MV-4-11 (cell line): ENCODE measurements at regions not wholly inside any gene's neighbourhood (a gene's known extent, or its start where the extent isn't known, plus 50 kb on each side); places are given as distances from the start of the nearest gene placed in this dataset.
"Not testable (repeated sequence)": the region's sequence is repeated elsewhere in the genome, so short reads cannot be mapped to it uniquely, and the experiment has no call there.

Source experiments
- DNase-seq: peaks from one replicate; lab custom pipeline; 2025; lab: John Stamatoyannopoulos, UW

DNA sequence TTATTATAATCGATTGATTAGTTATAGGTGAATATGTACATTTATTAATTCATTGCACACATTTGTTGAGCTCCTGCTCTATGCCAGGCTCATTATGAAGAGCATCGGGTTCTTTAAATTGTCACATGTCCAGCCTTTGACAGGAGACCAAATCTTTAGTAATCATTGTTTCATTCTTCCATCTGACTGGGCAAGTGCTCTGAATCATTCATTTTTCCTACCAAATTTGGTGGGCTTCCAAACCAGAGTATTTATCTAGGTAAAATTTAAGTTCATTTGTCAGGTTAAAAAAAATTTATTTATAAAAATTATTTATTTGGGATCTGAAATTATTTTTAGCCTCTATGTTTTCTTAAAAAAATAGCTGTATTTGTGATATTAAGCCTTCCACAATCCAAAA lies 404.9 kb upstream of the MMS22L start:
- DNase-seq = no peak

DNA sequence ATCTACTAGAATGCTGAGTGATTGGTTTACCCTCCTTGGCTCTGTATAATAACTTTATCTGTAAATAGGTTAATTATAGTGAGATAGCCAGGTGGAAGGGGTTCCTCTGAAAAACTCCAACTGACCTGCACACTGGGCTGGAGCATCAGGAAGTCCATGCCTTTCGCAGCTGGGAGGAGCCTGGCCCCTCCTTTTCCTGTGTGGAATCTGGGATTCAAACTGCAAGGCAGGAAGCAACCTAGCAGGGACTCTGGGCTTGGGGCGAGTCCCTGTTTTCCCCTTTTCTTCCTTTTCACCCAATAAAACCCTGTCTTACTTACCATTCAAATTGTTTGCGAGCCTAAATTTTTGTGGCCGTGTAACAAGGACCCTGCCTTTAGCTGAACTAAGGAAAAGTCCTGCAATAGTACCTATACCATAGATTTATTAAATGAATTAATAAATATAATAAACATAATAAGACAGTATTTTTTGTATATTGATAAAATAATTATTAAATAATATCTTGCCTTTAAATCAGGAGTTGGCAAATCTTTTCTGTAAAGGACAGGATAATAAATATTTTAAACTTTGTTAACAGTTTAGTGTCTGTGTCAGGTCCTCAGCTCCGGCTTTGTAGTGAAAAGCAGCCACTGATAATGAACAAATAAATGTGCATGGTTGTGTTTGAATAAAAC lies 406.2 kb upstream of the MMS22L start:
- DNase-seq = no peak

DNA sequence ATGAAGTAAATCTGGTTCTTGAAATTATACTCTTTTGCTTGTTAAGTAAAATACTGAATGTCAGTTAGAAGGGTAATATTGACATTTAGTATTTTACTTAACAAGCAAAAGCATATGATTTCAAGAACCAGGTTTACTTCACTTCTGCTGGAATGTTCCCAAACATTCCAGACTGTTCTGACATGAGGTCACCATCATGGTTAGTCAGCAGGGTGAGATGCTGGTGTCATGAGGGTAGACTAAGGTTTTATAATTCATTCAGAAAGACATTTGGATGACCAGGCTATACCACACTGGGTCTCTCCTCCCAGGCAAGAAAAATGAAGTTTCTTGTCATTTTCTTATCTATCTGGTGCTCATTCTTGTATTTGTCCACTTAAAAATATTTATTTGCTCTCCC lies 414.4 kb upstream of the MMS22L start:
- DNase-seq = no peak

DNA sequence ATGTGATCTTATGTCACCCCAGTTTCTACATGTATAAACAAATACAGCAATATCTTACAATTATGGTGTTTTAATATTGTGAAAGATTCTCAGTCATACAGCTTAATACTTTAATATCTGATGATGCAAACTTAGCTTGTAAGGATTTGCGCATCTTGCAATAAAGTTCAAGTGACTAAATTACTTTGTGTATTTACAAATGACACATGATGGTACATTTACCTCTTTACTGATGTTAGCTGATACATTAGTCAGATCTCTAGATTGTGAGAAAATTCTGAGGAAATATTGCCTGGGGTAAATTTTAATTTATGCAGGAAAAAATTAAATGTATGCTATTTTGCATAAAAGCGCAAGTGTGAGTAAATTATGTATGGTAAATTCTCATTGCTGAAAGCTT lies 418.8 kb upstream of the MMS22L start:
- DNase-seq = no peak

DNA sequence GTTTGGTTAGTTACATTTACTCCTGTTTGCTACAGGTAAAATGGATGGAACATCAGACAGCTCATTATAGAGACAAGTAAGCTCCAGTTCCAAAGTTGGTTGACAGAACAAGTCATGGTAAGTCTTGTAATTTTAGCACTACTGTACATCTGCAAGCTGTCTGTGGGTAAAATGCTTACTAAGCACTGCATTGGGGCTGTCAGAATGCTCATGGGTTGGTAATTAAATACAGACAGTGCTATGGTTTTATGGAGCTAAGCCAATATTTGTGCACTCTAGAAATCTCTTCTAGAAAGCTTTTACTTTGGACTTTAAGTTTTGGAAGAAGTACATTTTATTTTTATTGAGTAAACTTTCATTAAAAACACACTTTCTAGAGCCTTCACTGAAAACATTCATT lies 419.2 kb upstream of the MMS22L start:
- DNase-seq = no peak

DNA sequence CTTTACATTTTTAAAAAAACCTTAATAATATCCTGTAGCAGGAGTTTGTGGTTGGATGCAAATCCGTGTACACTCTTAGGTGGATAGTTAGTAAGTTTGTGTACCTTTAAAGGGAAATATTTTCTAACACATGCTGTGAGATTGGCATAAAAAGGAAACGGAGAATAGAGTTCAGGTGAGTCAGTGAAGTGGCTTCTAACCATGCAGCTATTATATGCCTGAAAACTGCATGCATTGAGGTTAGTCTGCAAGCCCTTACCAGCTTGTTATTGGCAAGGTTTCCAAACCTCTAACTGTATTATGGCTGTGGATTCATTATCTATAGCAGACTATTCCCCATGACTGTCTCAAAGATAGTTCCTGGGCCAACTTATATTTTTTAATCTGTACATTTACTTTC lies 420.6 kb upstream of the MMS22L start:
- no peak for DNase-seq

DNA sequence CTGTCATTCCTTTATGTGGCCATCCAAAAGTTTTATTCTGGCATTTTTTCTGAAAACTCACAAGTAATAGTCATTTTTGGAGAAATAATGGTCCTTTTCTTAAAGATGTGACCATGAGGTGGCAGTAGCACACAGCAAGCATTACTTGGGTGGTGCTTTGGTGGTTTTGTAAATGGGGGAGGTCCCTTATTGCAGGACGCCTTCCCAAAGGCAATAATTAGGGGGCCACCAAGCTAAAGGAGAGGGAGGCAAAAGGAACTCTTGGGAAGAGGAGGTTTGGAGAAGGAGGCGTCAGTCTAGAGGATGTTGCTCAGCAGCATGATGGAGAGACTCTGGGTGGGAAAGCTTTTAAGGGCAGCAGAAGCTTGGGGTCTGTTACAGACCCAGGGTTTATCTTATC lies 422.6 kb upstream of the MMS22L start:
- no peak for DNase-seq

DNA sequence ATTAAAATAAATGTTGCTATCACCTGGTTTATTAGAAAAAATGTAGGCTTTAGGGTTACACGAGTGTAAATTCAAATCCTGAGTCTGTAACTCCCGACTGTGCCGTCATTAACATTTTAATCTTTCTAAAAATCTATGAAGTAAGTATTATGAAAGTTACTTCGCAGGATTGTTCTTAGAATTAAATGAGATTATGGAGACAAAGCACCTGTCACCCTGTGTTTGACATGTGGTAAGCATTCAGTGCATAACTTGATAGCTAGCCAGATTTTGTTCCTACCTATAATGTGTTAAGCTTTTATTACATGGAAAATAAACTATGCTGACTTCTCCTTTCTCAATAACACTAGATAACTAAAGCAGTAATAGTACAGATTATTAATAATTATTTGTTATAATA lies 429.7 kb upstream of the MMS22L start:
- DNase-seq = no peak

DNA sequence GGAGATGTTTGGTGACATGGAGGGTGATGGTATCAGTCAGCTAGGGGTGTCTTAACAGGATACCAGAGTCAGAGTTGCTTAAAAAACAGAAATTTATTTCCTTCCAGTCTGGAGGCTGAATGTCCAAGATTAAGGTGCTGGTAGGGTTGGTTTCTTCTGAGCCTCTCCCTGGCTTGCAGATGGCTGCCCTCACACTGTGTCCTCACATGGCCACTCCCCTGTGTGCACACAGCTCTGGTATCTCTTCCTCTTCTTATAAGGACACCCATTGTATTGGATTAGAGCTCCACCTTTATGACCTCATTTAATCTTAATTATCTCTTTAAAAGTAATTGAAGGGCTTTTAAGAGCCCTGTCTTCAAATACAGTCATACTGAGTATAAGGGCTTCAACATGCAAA lies 431.8 kb upstream of the MMS22L start:
- no peak for DNase-seq

DNA sequence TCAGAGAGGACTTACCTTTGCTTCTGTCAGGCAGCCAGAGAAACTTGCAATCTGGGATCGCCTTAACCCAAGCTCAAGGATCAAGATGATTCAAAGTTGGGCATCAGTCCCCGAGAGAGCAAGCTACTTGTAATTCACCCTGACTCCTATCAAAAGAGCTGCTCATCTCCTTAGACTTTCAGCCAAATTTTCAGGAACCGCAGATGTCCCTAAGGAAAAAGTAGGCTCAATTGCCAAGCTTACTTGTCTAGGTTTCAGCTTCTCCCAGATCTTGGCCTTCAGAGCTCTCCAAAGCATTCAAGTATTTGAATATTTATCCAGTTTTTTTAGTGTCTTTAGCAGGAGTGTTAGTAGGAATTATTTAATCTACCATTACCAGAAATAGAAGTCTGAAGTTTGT lies 434.1 kb upstream of the MMS22L start:
- no peak for DNase-seq

DNA sequence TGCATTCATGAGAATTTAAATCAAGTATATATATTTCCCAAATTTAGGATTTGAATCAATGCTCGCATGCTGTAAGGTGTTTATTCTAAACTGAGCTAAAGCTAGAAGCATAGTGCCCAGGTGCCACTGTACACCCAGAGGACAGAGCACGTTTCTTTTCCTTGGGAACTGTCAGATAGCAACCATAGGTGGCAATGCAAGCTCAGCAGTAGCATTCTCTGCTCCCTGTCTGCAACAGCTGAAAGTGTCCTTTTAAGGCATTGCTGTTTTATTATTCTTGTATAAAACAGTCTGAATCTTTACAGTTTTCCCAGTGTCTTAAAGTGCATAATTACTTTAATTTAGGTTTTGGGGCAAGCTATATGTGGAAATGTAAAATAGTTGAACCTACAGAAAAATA lies 443.4 kb upstream of the MMS22L start:
- no peak for DNase-seq

DNA sequence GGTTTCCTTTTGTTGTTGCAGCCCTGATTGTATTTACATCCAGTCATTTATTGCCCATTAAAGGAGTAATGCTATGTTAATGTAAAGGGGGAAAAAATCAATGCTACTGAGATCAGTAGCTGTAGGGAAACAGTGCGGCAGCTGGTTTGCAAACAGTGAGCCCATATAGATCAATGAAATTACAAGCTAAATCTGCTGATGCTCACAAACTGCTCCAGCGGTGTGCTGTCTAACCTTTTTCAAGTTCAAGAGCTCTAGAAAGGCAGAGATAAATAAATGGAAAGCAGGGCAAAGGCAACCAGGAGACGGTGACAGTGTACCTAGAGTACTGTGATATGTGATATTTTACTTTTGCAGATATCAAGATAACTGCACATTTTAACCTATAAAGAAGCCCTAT lies 449.0 kb upstream of the MMS22L start:
- no peak for DNase-seq

DNA sequence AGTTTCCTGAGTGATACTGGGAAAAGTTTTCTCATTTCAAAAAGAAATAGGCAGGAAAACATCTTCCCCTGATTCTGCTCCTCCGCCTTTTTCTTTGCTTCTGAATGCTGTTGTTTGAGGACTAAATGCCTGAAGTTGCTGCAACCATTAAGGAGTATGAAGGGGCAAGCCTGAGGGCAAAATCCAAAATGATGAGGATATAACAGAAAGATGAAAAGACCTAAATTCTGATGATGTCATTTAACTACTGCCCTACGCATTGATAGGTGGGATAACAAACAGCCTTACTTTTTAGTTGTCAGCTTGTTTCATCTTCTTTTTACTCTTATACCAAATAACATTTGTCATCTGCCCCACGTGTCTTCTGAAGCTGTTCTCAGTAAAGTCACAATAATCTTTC lies 474.6 kb upstream of the MMS22L start:
- DNase-seq = no peak

DNA sequence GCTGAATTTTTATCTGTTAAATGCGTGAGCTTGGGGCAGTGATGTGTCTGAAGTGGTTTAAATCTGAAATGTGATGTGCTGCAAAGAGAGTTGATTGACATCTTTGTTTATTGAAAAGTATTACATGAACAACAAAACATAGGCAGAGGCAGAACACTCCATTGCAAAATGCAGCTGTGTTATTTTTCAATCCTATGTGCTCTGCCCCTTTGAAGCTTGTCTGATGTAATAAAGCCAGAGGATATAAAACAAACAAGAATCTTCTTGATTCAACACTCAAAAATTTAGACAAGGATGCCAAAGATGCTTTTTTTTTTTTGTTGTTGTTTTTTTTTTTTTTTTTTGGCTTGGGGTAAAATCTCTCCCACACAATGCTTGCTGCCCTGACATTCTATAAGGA lies 482.4 kb upstream of the MMS22L start:
- no peak for DNase-seq

DNA sequence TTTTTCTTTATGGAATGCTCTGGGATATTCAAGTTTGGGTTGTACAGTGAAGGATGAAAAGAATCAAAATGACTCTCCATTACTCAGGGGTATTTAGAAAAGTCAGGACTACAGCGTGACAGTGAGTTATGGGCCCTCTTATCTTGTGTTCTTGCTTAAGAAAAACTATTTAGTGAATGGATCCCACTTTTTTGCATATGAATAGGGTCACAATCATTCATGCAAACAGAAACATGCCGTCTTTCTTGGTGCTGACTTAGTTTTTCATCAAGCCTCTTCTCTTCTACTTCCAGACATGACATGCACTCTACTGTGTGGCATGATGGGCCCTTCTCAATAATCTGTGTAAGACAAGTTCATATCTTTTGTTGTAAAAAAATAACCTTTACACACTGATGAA lies 488.4 kb upstream of the MMS22L start:
- DNase-seq = no peak

DNA sequence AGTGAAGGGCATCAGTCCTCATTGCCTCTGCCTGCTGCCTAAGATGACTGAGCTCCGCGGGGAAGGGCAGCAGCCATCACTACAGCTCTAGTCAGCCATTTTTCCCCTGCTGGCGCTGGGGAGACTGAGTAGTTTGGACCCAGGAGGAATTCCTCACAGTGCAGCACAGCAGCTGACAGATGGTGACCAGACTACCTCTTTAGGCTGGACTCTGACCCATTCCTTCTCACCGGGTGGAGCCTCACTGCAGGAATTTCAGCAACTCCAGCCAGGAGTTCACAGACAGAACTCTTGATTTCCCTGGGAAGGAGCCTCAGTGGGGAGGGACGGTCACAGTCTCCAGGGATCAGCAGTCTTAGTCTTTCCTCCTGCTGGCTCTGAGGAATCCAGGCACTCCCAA lies 492.0 kb upstream of the MMS22L start:
- no peak for DNase-seq

DNA sequence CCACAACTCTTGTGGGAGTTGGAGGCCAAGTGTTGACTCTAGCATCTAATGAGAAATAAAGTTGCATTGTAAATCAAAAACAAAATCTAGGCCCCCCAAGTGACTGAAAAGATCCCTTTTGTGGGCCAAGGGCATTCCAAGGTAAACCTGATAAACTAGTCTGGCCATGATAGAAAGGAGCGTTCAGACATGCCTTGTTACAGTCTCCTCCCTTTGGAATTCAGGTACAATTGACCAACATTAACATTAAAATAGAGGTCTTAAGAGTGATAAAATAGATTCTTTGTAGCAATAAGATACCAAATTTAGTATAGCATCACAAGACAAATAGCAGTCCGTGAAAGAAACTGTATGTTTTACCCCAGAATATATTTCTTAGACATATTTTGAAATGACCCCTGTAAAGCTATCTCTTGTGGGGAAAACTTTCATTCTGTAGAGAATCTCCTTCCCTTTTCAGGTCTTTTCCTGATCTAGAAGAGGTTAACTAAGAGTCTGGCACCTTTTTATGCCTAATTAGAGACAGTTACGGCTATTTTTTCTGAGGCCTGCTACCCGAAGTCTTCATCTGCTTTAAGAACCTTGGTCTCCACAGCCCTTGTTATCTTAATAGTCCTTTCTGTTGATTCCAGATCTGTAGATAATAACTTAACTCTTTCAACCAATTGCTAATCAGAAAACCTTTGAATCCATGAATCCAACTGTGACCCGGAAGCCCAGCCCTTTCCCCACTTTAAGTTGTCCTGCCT lies 495.4 kb upstream of the MMS22L start:
- DNase-seq = no peak

DNA sequence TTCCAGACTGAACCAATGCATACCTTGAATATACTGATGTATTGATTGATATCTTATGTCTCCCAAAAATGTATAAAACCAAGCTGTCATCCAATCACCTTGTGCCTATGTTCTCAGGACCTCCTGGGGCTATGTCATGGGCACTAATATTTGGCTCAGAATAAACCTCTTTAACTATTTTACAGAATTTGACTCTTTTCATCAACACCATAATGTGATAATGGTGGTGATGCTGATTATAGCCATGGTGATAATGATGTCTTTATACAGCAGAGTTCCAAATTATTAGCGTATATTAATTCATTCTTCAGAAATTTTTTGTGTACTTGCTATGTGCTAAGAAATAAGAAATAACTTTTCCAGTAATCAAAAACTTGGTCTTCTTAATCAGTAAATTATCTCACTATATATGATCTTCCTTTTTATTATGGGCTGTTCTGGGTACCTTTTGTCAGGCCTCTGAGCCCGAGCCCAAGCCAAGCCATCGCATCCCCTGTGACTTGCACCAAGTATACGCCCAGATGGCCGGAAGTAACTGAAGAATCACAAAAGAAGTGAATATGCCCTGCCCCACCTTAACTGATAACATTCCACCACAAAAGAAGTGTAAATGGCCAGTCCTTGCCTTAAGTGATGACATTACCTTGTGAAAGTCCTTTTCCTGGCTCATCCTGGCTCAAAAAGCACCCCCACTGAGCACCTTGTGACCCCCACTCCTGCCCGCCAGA lies 496.2 kb upstream of the MMS22L start:
- DNase-seq = not testable (repeated sequence)

DNA sequence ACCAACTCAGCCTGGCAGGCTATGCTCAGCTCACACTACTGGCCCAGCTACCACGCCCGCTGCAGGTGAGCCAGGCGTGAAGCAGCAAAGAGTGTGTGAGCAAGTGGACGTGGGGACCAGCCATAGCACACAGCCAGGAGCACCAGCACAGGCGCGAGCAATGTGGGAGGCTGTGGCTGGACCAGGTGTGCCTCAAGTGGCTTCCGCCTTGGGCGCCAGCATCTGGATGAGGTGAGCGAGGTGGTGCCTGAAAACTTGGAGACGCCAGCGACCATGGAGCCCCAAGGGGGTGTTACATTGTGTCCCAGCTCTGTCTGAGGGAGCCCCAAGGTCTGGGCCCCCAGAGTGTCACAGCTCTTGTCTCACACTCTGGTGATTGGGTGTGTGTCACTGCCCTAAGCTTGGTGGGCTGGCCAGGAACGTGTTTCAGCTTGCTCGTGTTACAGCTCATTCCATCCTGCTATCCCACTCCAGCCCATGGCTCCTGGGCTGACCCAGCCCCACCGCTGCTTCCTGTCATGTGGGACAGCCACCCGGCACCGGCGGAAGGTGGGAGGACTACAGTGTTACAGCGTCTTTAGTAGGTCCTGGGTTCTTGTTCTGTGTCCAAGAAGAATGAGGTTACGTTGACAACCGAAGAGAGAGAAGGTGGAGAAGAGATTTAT lies 508.0 kb upstream of the MMS22L start:
- no peak for DNase-seq

DNA sequence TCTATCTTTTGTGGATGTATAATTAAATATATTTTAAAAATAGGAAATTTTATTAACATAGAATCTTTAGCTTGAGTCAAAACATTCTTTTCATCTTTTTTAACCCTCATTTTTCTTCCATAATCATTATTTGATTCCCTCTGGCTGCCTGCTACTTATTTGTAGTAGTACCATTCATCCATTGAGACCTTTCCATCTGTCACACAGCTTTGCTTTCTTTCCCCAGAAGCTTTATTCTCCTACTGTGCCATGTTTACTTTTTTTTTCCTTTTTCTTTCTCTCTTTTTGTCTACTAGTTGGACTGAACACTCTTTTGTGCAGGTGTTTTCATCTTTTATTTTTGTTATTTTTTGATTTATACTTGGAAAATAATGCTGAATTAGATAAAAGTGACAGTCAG lies 522.6 kb upstream of the MMS22L start:
- DNase-seq = no peak

DNA sequence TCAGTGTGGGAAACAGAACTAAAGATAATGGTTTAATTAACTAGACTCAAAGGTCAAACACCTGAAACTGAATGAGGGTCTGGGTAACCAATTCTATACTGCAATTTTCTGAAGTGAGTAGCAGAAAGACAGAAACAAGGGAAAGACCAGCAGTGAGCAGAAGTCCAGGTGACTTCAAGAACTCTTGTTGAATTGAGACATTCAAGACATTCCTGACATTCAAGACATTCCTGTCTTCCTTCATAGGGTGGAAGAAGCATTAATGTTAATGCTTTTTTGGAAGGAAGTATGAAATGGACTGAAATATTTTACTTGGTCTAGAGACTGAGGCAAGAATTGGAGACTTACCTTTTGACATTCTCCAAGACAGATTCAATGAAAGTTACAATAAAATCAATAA lies 529.9 kb upstream of the MMS22L start:
- DNase-seq = no peak

DNA sequence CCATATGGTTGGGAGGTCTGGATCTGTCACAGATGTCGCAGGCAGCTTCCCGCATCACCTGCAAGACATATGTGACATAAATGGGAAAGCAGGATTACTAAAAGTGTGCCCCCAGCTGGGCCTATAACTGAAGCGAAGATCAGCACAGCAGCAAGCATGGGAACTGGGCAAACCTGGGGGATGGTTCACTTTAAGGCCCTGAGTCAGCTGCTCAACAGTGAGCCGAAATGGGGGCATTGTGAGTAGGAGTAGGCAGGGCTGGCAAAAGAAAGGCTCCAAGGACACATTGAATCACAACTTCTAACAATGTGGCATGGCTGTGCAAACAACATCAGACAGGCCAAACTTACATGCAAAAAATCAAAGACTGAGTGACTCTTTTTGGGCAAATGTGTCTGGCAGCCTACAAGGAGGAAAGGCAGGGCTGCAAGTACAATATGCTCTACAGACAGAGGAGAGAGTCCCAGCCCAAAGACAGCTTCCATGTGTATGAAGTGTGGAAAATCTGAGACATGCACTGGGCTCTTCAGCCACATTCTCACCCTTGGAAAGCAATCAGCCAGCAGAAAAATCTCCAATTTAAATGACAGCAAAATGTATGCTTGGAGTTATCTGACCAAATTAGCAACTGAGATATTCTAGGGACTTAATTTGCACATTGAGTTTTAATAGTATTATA lies 531.0 kb upstream of the MMS22L start:
- DNase-seq = no peak
